HL-60 (cell line): ENCODE measurements at regions not wholly inside any gene's neighbourhood (a gene's known extent, or its start where the extent isn't known, plus 50 kb on each side); places are given as distances from the start of the nearest gene placed in this dataset.

Experiments
- DNase-seq, 2 experiments: peaks; one replicate each; pipeline ENCODE4 v3.0.0-alpha.2; 2010 to 2020; ENCODE audit warnings: low read depth in 1 of 2, low spot score in 1 of 2
- H3K27ac ChIP-seq: fragments of 250-450 bp; sonication (Bioruptor Pico); replicated peaks from 2 replicates; pipeline ENCODE4 v1.5.1; 2020; ENCODE audit warnings: mild to moderate bottlenecking, moderate library complexity
- H3K27me3 ChIP-seq: fragments of 250-450 bp; sonication (Bioruptor Pico); 2 replicates; pipeline ENCODE4 v1.5.1; 2021; ENCODE audit warnings: mild to moderate bottlenecking, moderate library complexity; ENCODE audit not compliant: insufficient read depth, poor library complexity, severe bottlenecking
- H3K4me3 ChIP-seq: replicated peaks from 2 replicates; pipeline ENCODE4 v1.5.1; 2011; ENCODE audit warnings: mild to moderate bottlenecking, control low read depth, low read length; ENCODE audit not compliant: insufficient read depth
- GABPA ChIP-seq: IDR thresholded peaks from 2 replicates; pipeline ENCODE4 v1.6.1; 2012; ENCODE audit warnings: low read depth
- POLR2AphosphoS5 ChIP-seq: IDR thresholded peaks from 2 replicates; pipeline ENCODE4 v1.6.1; 2012; ENCODE audit warnings: low read depth
- SPI1 ChIP-seq: IDR thresholded peaks from 2 replicates; pipeline ENCODE4 v1.6.1; 2012; ENCODE audit warnings: low read depth, mild to moderate bottlenecking, borderline replicate concordance
- TF ChIP-seq, protein P1 (sequence below): IDR thresholded peaks from 2 replicates; pipeline ENCODE4 v1.6.1; 2012; ENCODE audit warnings: low read depth; ENCODE audit not compliant: insufficient replicate concordance
- TF ChIP-seq, protein P2 (sequence below): IDR thresholded peaks from one replicate; pipeline ENCODE4 v1.5.1; 2011; ENCODE audit warnings: low read length, control low read depth, inconsistent platforms; ENCODE audit not compliant: insufficient read depth

DNA sequence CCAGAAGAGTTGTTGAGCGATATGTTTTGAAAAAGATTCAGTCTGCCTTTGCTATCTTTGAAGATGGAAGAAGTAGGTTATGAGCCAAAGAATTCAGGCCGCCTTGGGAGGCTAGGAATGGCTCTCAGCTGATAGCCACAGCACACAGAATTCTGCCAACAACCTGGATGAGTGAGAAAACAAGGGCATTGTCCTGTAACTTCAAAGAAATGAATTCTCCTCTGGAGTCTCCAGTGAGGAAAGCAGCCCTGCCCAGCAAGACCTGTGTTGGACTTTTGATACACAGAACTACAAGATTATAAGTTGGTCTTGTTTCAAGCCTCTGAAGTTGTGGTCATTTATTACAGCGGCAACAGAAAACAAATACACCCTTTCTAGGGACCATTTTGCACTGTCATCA lies 509.9 kb upstream of the ZNF608 start:
- no peak overlapping the region for H3K27ac ChIP-seq
- TF ChIP-seq, protein P1, sequence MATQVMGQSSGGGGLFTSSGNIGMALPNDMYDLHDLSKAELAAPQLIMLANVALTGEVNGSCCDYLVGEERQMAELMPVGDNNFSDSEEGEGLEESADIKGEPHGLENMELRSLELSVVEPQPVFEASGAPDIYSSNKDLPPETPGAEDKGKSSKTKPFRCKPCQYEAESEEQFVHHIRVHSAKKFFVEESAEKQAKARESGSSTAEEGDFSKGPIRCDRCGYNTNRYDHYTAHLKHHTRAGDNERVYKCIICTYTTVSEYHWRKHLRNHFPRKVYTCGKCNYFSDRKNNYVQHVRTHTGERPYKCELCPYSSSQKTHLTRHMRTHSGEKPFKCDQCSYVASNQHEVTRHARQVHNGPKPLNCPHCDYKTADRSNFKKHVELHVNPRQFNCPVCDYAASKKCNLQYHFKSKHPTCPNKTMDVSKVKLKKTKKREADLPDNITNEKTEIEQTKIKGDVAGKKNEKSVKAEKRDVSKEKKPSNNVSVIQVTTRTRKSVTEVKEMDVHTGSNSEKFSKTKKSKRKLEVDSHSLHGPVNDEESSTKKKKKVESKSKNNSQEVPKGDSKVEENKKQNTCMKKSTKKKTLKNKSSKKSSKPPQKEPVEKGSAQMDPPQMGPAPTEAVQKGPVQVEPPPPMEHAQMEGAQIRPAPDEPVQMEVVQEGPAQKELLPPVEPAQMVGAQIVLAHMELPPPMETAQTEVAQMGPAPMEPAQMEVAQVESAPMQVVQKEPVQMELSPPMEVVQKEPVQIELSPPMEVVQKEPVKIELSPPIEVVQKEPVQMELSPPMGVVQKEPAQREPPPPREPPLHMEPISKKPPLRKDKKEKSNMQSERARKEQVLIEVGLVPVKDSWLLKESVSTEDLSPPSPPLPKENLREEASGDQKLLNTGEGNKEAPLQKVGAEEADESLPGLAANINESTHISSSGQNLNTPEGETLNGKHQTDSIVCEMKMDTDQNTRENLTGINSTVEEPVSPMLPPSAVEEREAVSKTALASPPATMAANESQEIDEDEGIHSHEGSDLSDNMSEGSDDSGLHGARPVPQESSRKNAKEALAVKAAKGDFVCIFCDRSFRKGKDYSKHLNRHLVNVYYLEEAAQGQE, result no peak
- TF ChIP-seq SPI1 (no peak), GABPA (no peak), POLR2AphosphoS5 (no peak)
- TF ChIP-seq, protein P2, sequence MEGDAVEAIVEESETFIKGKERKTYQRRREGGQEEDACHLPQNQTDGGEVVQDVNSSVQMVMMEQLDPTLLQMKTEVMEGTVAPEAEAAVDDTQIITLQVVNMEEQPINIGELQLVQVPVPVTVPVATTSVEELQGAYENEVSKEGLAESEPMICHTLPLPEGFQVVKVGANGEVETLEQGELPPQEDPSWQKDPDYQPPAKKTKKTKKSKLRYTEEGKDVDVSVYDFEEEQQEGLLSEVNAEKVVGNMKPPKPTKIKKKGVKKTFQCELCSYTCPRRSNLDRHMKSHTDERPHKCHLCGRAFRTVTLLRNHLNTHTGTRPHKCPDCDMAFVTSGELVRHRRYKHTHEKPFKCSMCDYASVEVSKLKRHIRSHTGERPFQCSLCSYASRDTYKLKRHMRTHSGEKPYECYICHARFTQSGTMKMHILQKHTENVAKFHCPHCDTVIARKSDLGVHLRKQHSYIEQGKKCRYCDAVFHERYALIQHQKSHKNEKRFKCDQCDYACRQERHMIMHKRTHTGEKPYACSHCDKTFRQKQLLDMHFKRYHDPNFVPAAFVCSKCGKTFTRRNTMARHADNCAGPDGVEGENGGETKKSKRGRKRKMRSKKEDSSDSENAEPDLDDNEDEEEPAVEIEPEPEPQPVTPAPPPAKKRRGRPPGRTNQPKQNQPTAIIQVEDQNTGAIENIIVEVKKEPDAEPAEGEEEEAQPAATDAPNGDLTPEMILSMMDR, result no peak
- no peak overlapping the region for H3K4me3 ChIP-seq
- H3K27me3 ChIP-seq, result no peaks in the 10 kb centered on the region
- no peak for DNase-seq

DNA sequence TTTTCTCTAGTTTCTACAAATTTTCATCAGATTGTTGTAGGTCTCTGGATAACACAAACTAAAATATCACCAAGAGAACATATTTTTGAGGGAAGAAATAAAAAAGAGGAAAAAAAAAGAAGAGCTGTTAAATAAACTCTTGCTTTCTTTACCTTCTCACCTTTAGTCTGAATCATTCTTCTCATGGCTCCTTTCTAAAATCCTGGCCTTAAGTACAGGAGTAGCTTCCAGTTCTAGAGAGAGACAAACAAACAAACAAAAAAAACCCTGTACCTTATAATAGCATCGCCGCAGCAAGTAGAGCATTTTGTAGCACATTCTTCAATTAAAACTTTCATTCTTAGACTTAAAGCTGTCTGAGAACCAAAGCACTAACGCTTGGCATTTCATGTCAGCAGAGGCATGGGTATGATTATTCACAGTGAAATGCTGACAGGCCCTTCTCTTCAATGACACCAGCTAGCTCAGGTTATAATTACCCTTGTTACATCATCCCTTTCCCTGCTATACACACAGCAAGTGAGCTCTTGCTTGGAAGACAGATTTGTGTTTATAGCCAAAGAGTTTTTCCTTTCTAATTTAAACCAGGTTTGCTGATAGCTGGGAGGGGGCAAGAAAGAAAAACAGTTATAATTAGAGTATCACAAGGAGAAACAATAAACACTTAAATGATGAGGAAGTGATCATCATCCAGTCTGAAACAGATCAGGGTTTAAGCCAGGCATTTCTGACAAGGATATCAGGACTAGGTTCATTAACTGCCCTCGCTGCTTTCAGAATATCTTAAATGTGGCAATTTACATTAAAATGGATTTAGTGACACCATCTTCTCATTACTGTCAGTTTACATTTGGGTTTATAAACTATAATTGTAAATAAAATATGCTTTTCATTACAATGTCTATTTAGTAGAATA lies 510.9 kb upstream of the ZNF608 start:
- Histone ChIP-seq H3K4me3 (no peak overlapping the region), H3K27ac (no peak overlapping the region), H3K27me3 (no peaks in the 10 kb centered on the region)
- no peak for DNase-seq
- no peak for TF ChIP-seq GABPA
- TF ChIP-seq, protein P2, result no peak
- TF ChIP-seq POLR2AphosphoS5, result no peak
- TF ChIP-seq SPI1, result no peak
- TF ChIP-seq, protein P1, result no peak

DNA sequence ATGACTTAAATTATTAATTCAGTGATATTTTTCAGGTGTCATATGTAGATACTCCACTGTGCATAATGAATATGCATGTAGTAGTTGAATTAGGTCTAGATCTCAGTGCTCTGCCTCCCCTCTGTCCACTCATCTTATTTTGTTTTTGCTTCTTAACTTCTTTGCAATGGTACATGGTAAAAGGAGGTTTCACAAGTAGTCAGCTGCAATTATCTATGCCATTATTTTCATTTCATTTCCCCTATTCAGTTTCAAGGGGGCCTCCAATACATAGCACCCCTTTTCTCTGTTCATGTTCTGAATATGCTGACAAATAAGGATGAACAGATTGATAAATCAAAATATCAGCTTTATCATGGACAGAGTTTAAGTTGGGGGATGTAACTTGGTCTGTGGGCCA lies 511.6 kb upstream of the ZNF608 start:
- H3K27me3 ChIP-seq, result no peaks in the 10 kb centered on the region
- no peak overlapping the region for H3K4me3 ChIP-seq
- DNase-seq, result no peak
- no peak overlapping the region for H3K27ac ChIP-seq
- TF ChIP-seq GABPA, result no peak
- TF ChIP-seq SPI1, result no peak
- no peak for TF ChIP-seq POLR2AphosphoS5
- TF ChIP-seq, protein P2, result no peak
- TF ChIP-seq, protein P1, result no peak
